Fibroblast of lung (primary cell): ENCODE measurements at regions not wholly inside any gene's neighbourhood (a gene's known extent, or its start where the extent isn't known, plus 50 kb on each side); places are given as distances from the start of the nearest gene placed in this dataset.

ENCODE experiments used
- DNase-seq, 2 donors: peaks; one replicate each; pipeline versions ENCODE4 v3.0.0 to v3.0.0-alpha.2; 2010; ENCODE audit warnings: low read depth in 2 of 2
- H2AFZ ChIP-seq: 2 replicates; pipeline ENCODE4 v1.5.1; 2012; ENCODE audit warnings: low read length, control low read depth, inconsistent platforms
- H3K27ac ChIP-seq: 2 replicates; pipeline ENCODE4 v1.5.1; 2011; ENCODE audit warnings: low read length, control low read depth; ENCODE audit not compliant: insufficient read depth
- H3K27me3 ChIP-seq: 2 replicates; pipeline ENCODE4 v1.5.1; 2011; ENCODE audit warnings: mild to moderate bottlenecking, low read length; ENCODE audit not compliant: control insufficient read depth, insufficient read depth
- H3K36me3 ChIP-seq: 2 replicates; pipeline ENCODE4 v1.5.1; 2011; ENCODE audit warnings: low read length; ENCODE audit not compliant: control insufficient read depth, insufficient read depth
- H3K4me1 ChIP-seq: 2 replicates; pipeline ENCODE4 v1.5.1; 2011; ENCODE audit warnings: low read length; ENCODE audit not compliant: control insufficient read depth, insufficient read depth; ENCODE audit errors: extremely low read depth
- H3K4me2 ChIP-seq: 2 replicates; pipeline ENCODE4 v1.5.1; 2011; ENCODE audit warnings: low read length, control low read depth; ENCODE audit not compliant: insufficient read depth; ENCODE audit errors: extremely low read depth
- H3K4me3 ChIP-seq, 4 experiments: fragments of 200-600 bp in 1 of 4; sonication (generic) in 1 of 4; replicated peaks in 1 of 4; 2 replicates each; pipeline ENCODE4 v1.5.1; 2011 to 2016; ENCODE audit warnings: low read length in 4 of 4, low read depth in 3 of 4, mild to moderate bottlenecking in 3 of 4, control low read depth in 2 of 4, inconsistent platforms in 1 of 4, mixed read lengths in 1 of 4; ENCODE audit not compliant: insufficient read depth in 1 of 4; ENCODE audit errors: control extremely low read depth in 1 of 4
- H3K79me2 ChIP-seq: 2 replicates; pipeline ENCODE4 v1.5.1; 2012; ENCODE audit warnings: mild to moderate bottlenecking, low read length, inconsistent platforms; ENCODE audit not compliant: control insufficient read depth, insufficient read depth
- H3K9ac ChIP-seq: 2 replicates; pipeline ENCODE4 v1.5.1; 2011; ENCODE audit warnings: mild to moderate bottlenecking, low read length, control low read depth; ENCODE audit not compliant: insufficient read depth
- H3K9me3 ChIP-seq: 2 replicates; pipeline ENCODE4 v1.5.1; 2012; ENCODE audit warnings: low read depth, low read length; ENCODE audit not compliant: control insufficient read depth, insufficient read depth
- H4K20me1 ChIP-seq: 2 replicates; pipeline ENCODE4 v1.5.1; 2011; ENCODE audit warnings: low read length; ENCODE audit not compliant: control insufficient read depth, insufficient read depth; ENCODE audit errors: extremely low read depth
- CTCF ChIP-seq, 2 donors: IDR thresholded peaks in 1 of 2; conservative IDR thresholded peaks in 1 of 2; 1 replicate in 1 of 2; 2 replicates in 1 of 2; pipeline ENCODE4 v1.5.1; 2011 to 2012; ENCODE audit warnings: low read length in 2 of 2, control low read depth in 1 of 2, inconsistent platforms in 1 of 2, low read depth in 1 of 2, mild to moderate bottlenecking in 1 of 2
- EZH2 ChIP-seq: IDR thresholded peaks from 2 replicates; pipeline ENCODE4 v1.5.1; 2012; ENCODE audit warnings: low read length, control low read depth, mild to moderate bottlenecking; ENCODE audit errors: missing control alignments

- Histone ChIP-seq H3K9ac (no peak overlapping the region), H3K36me3 (no peaks in the 10 kb centered on the region), H3K27ac (no peak overlapping the region), H3K4me2 (no peak overlapping the region), H4K20me1 (no peaks in the 10 kb centered on the region), H3K4me3 (no peak overlapping the region), H3K4me1 (no peaks in the 10 kb centered on the region), H2AFZ (no peak overlapping the region), H3K27me3 (no peaks in the 10 kb centered on the region), H3K9me3 (no peaks in the 10 kb centered on the region), H3K79me2 (no peaks in the 10 kb centered on the region)
- DNase-seq = no peak
- TF ChIP-seq EZH2 = no peak
- no peak for TF ChIP-seq CTCF (conservative IDR thresholded peaks at IDR 0.05 in 1 of 2, IDR thresholded peaks at IDR 0.05 in 1 of 2; ENCODE audit: low read depth in 1 of 2, low read length in 2 of 2)
Observed at GRCh38 chr3:34696831-34697230, 898.4 kb downstream of the PDCD6IP start.

GRCh38 chr3:34703053-34703452 lies 904.6 kb downstream of the PDCD6IP start:
- Histone ChIP-seq H4K20me1 (no peaks in the 10 kb centered on the region), H3K36me3 (no peaks in the 10 kb centered on the region), H3K9me3 (no peaks in the 10 kb centered on the region), H3K9ac (no peak overlapping the region), H3K27me3 (no peaks in the 10 kb centered on the region), H2AFZ (no peak overlapping the region), H3K4me1 (no peaks in the 10 kb centered on the region), H3K27ac (no peak overlapping the region), H3K4me2 (no peak overlapping the region), H3K4me3 (no peak overlapping the region), H3K79me2 (no peaks in the 10 kb centered on the region)
- DNase-seq = no peak
- no peak for TF ChIP-seq CTCF (conservative IDR thresholded peaks at IDR 0.05 in 1 of 2, IDR thresholded peaks at IDR 0.05 in 1 of 2; ENCODE audit: low read depth in 1 of 2, low read length in 2 of 2)
- no peak for TF ChIP-seq EZH2

GRCh38 chr3:34724916-34725499 lies 914.3 kb upstream of the ARPP21 start:
- no peaks in the 10 kb centered on the region for H3K36me3 ChIP-seq
- TF ChIP-seq CTCF (conservative IDR thresholded peaks at IDR 0.05 in 1 of 2, IDR thresholded peaks at IDR 0.05 in 1 of 2; ENCODE audit: low read depth in 1 of 2, low read length in 2 of 2) (no peak), EZH2 (no peak)
- no peak overlapping the region for H3K9ac ChIP-seq
- H3K27me3 ChIP-seq = no peaks in the 10 kb centered on the region
- no peak overlapping the region for H2AFZ ChIP-seq
- no peaks in the 10 kb centered on the region for H3K9me3 ChIP-seq
- no peaks in the 10 kb centered on the region for H3K79me2 ChIP-seq
- no peak overlapping the region for H3K27ac ChIP-seq
- no peak overlapping the region for H3K4me2 ChIP-seq
- DNase-seq = no peak
- H4K20me1 ChIP-seq = no peaks in the 10 kb centered on the region
- no peak overlapping the region for H3K4me3 ChIP-seq
- no peaks in the 10 kb centered on the region for H3K4me1 ChIP-seq
